PC-3 (cell line): ENCODE measurements at regions not wholly inside any gene's neighbourhood (a gene's known extent, or its start where the extent isn't known, plus 50 kb on each side); places are given as distances from the start of the nearest gene placed in this dataset.

Experiments
- EZH2 ChIP-seq: fragments of 300-600 bp; sonication (generic); IDR thresholded peaks from one replicate; pipeline ENCODE4 v1.6.1; 2017; ENCODE audit warnings: antibody characterized with exemption, mild to moderate bottlenecking, low read length; ENCODE audit not compliant: unreplicated experiment
- EZH2phosphoT487 ChIP-seq: fragments of 300-600 bp; sonication (generic); IDR thresholded peaks from 2 replicates; pipeline ENCODE4 v1.6.1; 2018; ENCODE audit warnings: mild to moderate bottlenecking, antibody characterized with exemption, low read length, borderline replicate concordance
- TF ChIP-seq, protein P1 (sequence below): fragments of 300-600 bp; sonication (generic); conservative IDR thresholded peaks from 2 replicates; pipeline ENCODE4 v1.5.1; 2017; ENCODE audit warnings: antibody characterized with exemption, low read depth, mild to moderate bottlenecking, low read length

DNA sequence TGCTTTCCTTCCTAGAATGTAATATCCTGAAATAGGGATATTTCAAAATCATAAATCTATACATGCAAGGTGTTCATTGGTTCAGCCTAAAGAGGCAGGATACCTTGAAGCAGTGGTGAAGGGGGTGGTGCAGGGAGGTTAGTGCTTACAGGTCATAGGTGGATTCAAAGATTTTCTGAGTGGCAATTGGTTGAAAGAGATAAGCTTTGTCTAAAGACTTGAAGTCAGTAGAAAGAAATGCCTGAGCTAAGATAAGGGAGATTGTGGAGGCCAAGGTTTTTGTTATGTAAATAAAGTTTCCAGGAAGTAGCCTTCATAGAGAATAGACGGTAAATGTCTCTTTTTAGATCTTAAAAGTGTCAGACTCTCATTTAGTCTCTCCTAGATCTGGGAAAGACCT, 741.2 kb upstream of the ZWINT start:
- TF ChIP-seq, protein P1, sequence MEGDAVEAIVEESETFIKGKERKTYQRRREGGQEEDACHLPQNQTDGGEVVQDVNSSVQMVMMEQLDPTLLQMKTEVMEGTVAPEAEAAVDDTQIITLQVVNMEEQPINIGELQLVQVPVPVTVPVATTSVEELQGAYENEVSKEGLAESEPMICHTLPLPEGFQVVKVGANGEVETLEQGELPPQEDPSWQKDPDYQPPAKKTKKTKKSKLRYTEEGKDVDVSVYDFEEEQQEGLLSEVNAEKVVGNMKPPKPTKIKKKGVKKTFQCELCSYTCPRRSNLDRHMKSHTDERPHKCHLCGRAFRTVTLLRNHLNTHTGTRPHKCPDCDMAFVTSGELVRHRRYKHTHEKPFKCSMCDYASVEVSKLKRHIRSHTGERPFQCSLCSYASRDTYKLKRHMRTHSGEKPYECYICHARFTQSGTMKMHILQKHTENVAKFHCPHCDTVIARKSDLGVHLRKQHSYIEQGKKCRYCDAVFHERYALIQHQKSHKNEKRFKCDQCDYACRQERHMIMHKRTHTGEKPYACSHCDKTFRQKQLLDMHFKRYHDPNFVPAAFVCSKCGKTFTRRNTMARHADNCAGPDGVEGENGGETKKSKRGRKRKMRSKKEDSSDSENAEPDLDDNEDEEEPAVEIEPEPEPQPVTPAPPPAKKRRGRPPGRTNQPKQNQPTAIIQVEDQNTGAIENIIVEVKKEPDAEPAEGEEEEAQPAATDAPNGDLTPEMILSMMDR = no peak
- TF ChIP-seq EZH2 = no peak
- no peak for TF ChIP-seq EZH2phosphoT487
